Upper lobe of left lung (tissue), 6 donors: ENCODE measurements at regions not wholly inside any gene's neighbourhood (a gene's known extent, or its start where the extent isn't known, plus 50 kb on each side); places are given as distances from the start of the nearest gene placed in this dataset.

Experiments used
- ATAC-seq, 2 donors: fragments of 200-7000 bp; cut with Tn5 transposase; one replicate each; pipeline ENCODE4 v1.9.1; 2022; ENCODE audit warnings: mild to moderate bottlenecking in 2 of 2, moderate library complexity in 2 of 2; ENCODE audit not compliant: low FRiP score in 2 of 2
- DNase-seq, 2 donors: peaks; one replicate each; pipeline ENCODE4 v3.0.0-alpha.2; 2019 to 2020
- H3K27ac ChIP-seq, 4 donors: fragments of 200-600 bp; sonication (generic); one replicate each; pipeline ENCODE4 v1.5.1; 2016 to 2019
- H3K27me3 ChIP-seq, 4 donors: fragments of 200-600 bp; sonication (generic); one replicate each; pipeline ENCODE4 v1.5.1; 2017 to 2019
- H3K36me3 ChIP-seq, 4 donors: fragments of 200-600 bp; sonication (generic); one replicate each; pipeline ENCODE4 v1.5.1; 2016 to 2019
- H3K4me1 ChIP-seq, 4 donors: fragments of 200-600 bp; sonication (generic); one replicate each; pipeline ENCODE4 v1.5.1; 2018 to 2019
- H3K4me3 ChIP-seq, 4 donors: fragments of 200-600 bp; sonication (generic); one replicate each; pipeline ENCODE4 v1.5.1; 2017 to 2019; ENCODE audit warnings: mild to moderate bottlenecking in 2 of 4, moderate library complexity in 1 of 4
- H3K9me3 ChIP-seq, 4 donors: fragments of 200-600 bp; sonication (generic); one replicate each; pipeline ENCODE4 v1.5.1; 2018 to 2019
- EP300 ChIP-seq, 4 donors: sonication (generic); formaldehyde crosslinking; IDR thresholded peaks; one replicate each; pipeline ENCODE4 v1.5.1; 2017; ENCODE audit warnings: antibody characterized with exemption in 4 of 4, control low read depth in 2 of 4
- POLR2A ChIP-seq, 4 donors: fragments of 450-650 bp; IDR thresholded peaks; one replicate each; pipeline ENCODE4 v1.5.1; 2016 to 2017; ENCODE audit warnings: antibody characterized with exemption in 4 of 4, mild to moderate bottlenecking in 2 of 4
- POLR2AphosphoS5 ChIP-seq, 2 donors: sonication (generic); formaldehyde crosslinking; IDR thresholded peaks; one replicate each; pipeline ENCODE4 v1.5.1; 2017; ENCODE audit warnings: antibody characterized with exemption in 2 of 2
- WGBS, 2 donors: methylation state at CpG; one replicate each; pipeline ENCODE4 v1.1.5; 2017 to 2018; 5-methylcytosine and 5-hydroxymethylcytosine counted together
- TF ChIP-seq, protein P1 (sequence below), 6 experiments: fragments of 450-650 bp in 4 of 6; fragments of 200-600 bp in 2 of 6; sonication (generic) in 2 of 6; IDR thresholded peaks; one replicate each; pipeline ENCODE4 v1.5.1; 2016 to 2019; ENCODE audit warnings: antibody characterized with exemption in 6 of 6
- donor health status: DM: no; HTN: no; CAD: no; lungs with moderate emphysema.
- donor health status: DM: no; HTN: yes; CAD: no; lungs with severe emphysema.

- H3K27ac ChIP-seq: no peak overlapping the region
- no peak overlapping the region for H3K4me3 ChIP-seq
- TF ChIP-seq POLR2AphosphoS5 (IDR thresholded peaks at IDR 0.05) (no peak), EP300 (IDR thresholded peaks at IDR 0.05) (no peak), POLR2A (IDR thresholded peaks at IDR 0.05) (no peak)
- TF ChIP-seq, protein P1, sequence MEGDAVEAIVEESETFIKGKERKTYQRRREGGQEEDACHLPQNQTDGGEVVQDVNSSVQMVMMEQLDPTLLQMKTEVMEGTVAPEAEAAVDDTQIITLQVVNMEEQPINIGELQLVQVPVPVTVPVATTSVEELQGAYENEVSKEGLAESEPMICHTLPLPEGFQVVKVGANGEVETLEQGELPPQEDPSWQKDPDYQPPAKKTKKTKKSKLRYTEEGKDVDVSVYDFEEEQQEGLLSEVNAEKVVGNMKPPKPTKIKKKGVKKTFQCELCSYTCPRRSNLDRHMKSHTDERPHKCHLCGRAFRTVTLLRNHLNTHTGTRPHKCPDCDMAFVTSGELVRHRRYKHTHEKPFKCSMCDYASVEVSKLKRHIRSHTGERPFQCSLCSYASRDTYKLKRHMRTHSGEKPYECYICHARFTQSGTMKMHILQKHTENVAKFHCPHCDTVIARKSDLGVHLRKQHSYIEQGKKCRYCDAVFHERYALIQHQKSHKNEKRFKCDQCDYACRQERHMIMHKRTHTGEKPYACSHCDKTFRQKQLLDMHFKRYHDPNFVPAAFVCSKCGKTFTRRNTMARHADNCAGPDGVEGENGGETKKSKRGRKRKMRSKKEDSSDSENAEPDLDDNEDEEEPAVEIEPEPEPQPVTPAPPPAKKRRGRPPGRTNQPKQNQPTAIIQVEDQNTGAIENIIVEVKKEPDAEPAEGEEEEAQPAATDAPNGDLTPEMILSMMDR (IDR thresholded peaks at IDR 0.05): no peak
- no peak for DNase-seq
- H3K27me3 ChIP-seq: no peaks in the 10 kb centered on the region
- ATAC-seq: no peak
- 61 to 71% methylated on average over 5 of the region's 5 CpGs for WGBS, 2 donors
- H3K4me1 ChIP-seq: no peaks in the 10 kb centered on the region
- no peaks in the 10 kb centered on the region for H3K9me3 ChIP-seq
- no peaks in the 10 kb centered on the region for H3K36me3 ChIP-seq
Measured at GRCh38 chr6:115681978-115682775, 378.5 kb downstream of the FRK start.

DNA sequence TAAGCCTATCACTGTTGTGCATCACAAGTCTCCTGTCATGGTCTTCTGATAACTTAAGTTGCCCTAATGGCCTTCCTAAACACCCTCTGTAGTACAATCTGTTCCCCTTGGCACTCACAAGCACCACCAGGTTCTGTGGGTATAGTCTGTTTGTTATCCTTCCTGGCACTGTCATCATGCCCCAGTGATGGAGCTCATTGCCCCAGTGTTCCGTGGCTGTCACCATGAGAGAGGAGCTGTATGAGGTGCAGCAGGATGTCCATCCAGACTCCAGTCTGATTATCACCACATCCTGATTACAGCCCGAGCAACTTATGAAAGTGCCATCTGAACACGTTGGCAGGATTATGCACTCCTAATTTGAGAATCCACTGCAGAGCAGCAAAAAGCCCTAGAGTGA is 380.1 kb downstream of the FRK start:
- Histone ChIP-seq H3K9me3 (no peaks in the 10 kb centered on the region), H3K36me3 (no peaks in the 10 kb centered on the region), H3K4me1 (no peaks in the 10 kb centered on the region), H3K27me3 (no peaks in the 10 kb centered on the region), H3K27ac (no peak overlapping the region), H3K4me3 (no peak overlapping the region)
- TF ChIP-seq POLR2AphosphoS5 (IDR thresholded peaks at IDR 0.05): no peak
- TF ChIP-seq EP300 (IDR thresholded peaks at IDR 0.05): no peak
- TF ChIP-seq, protein P1 (IDR thresholded peaks at IDR 0.05): no peak
- no peak for TF ChIP-seq POLR2A (IDR thresholded peaks at IDR 0.05)
- 70 to 90% methylated on average over 2 to 3 of the region's 3 CpGs for WGBS, 2 donors
- ATAC-seq: no peak
- no peak for DNase-seq

DNA sequence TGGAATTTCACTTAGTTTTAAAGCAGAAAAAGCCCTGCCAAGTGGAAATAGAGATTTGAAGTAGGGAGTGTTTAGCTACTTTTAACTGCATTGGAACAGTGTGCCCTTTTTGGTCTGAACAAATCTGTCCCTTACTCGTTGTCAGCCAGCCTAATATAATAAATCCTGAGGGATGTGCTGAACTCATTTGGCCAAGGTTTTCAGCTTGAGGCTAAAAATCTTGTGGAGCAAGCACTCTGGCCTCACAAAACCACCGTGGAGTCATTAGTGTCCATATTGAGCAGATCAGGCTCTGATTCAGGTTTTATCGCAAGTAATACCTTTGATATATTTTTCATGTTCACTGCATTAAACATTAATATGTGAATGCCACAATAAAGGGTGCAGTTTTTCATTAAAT is 383.5 kb downstream of the FRK start:
- DNase-seq: no peak
- no peaks in the 10 kb centered on the region for H3K27me3 ChIP-seq
- no peaks in the 10 kb centered on the region for H3K9me3 ChIP-seq
- H3K36me3 ChIP-seq: no peaks in the 10 kb centered on the region
- 69 to 73% methylated on average over 3 of the region's 3 CpGs for WGBS, 2 donors
- TF ChIP-seq POLR2AphosphoS5 (IDR thresholded peaks at IDR 0.05) (no peak), POLR2A (IDR thresholded peaks at IDR 0.05) (no peak), EP300 (IDR thresholded peaks at IDR 0.05) (no peak)
- TF ChIP-seq, protein P1 (IDR thresholded peaks at IDR 0.05): no peak
- H3K4me3 ChIP-seq: no peak overlapping the region
- no peak for ATAC-seq
- H3K27ac ChIP-seq: no peak overlapping the region
- H3K4me1 ChIP-seq: no peaks in the 10 kb centered on the region

DNA sequence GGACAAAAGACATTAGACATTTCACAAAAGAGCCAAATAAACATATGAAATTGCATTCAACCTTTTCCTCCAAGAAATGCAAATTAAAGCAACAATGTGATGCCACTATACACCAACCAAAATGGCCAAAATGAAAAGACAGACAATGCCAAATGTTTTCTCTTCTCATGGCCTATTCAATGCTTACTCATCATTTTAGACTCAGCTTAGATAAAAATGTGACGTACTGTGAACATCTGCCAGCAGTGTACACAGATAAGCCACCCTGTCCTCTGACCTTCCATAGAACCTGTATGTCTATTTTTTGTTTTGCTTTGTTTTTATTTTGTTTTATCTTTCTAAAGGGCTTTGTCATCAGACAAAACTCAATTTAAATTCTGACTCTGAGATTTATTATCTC is 385.2 kb downstream of the FRK start:
- H3K27ac ChIP-seq: no peak overlapping the region
- H3K36me3 ChIP-seq: no peaks in the 10 kb centered on the region
- TF ChIP-seq EP300 (IDR thresholded peaks at IDR 0.05): no peak
- TF ChIP-seq POLR2A (IDR thresholded peaks at IDR 0.05): no peak
- TF ChIP-seq, protein P1 (IDR thresholded peaks at IDR 0.05): no peak
- no peak for TF ChIP-seq POLR2AphosphoS5 (IDR thresholded peaks at IDR 0.05)
- H3K4me1 ChIP-seq: no peaks in the 10 kb centered on the region
- DNase-seq (no peak), ATAC-seq (no peak)
- H3K27me3 ChIP-seq: no peaks in the 10 kb centered on the region
- WGBS, 2 donors: 62 to 75% methylated on average over 1 of the region's 1 CpG
- H3K9me3 ChIP-seq: no peaks in the 10 kb centered on the region
- no peak overlapping the region for H3K4me3 ChIP-seq

DNA sequence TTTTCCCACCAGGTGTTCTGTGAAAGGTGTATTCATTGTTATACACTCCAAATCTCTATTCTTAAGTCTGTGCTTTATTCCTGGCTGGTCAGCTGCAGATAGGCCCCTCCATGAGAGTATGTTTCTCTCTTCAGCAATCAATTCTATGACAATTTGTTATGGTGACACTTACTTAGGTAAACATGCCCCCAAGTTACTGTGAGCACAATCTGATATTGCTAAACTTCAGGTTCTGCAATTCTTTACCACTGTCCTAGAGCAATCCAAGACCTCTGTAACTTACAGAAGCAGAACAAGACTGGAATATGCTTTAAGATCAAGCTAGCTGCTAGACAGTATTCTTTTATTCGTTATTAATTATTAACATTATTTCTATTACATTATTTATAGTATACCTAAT is 391.9 kb downstream of the FRK start:
- DNase-seq (no peak), ATAC-seq (no peak)
- Histone ChIP-seq H3K27me3 (no peaks in the 10 kb centered on the region), H3K36me3 (no peaks in the 10 kb centered on the region), H3K4me3 (no peak overlapping the region), H3K9me3 (no peaks in the 10 kb centered on the region), H3K27ac (no peak overlapping the region), H3K4me1 (no peaks in the 10 kb centered on the region)
- TF ChIP-seq, protein P1 (IDR thresholded peaks at IDR 0.05): no peak
- no peak for TF ChIP-seq POLR2A (IDR thresholded peaks at IDR 0.05)
- no peak for TF ChIP-seq POLR2AphosphoS5 (IDR thresholded peaks at IDR 0.05)
- no peak for TF ChIP-seq EP300 (IDR thresholded peaks at IDR 0.05)
- WGBS, 2 donors: 84 to 88% methylated on average over 1 of the region's 1 CpG
